Fibroblast of villous mesenchyme (primary cell): ENCODE measurements at regions not wholly inside any gene's neighbourhood (a gene's known extent, or its start where the extent isn't known, plus 50 kb on each side); places are given as distances from the start of the nearest gene placed in this dataset.

Experiments
- DNase-seq: peaks from one replicate; pipeline ENCODE4 v3.0.0-alpha.2; 2010; ENCODE audit warnings: low read depth
- H3K4me3 ChIP-seq: 2 replicates; pipeline ENCODE4 v1.5.1; 2011; ENCODE audit warnings: low read depth, mild to moderate bottlenecking, low read length
- TF ChIP-seq, protein P1 (sequence below): IDR thresholded peaks from 2 replicates; pipeline ENCODE4 v1.5.1; 2012; ENCODE audit warnings: low read depth, mild to moderate bottlenecking, low read length; ENCODE audit not compliant: insufficient read depth

DNA sequence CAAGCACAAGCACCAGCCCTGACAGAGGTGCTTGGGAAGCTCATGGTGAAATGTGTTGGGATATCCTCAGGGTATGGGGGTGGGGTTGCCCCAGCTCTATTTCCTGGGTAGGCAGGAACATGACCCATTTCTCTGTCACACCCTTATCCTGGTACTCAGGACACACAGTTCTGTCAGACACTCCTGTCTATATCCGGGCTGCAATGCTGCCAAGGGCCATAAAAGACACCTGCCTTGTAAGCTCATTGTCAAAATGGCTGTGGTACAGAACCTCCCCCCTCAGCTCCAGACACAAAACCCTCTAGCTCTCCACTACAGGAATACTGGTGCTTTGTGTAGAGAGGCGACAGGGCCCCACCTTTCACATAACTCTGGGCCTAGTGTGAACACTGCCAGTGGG, 636.7 kb downstream of the PLA2G4A start:
- no peak for DNase-seq
- H3K4me3 ChIP-seq = no peak overlapping the region
- TF ChIP-seq, protein P1, sequence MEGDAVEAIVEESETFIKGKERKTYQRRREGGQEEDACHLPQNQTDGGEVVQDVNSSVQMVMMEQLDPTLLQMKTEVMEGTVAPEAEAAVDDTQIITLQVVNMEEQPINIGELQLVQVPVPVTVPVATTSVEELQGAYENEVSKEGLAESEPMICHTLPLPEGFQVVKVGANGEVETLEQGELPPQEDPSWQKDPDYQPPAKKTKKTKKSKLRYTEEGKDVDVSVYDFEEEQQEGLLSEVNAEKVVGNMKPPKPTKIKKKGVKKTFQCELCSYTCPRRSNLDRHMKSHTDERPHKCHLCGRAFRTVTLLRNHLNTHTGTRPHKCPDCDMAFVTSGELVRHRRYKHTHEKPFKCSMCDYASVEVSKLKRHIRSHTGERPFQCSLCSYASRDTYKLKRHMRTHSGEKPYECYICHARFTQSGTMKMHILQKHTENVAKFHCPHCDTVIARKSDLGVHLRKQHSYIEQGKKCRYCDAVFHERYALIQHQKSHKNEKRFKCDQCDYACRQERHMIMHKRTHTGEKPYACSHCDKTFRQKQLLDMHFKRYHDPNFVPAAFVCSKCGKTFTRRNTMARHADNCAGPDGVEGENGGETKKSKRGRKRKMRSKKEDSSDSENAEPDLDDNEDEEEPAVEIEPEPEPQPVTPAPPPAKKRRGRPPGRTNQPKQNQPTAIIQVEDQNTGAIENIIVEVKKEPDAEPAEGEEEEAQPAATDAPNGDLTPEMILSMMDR = no peak

DNA sequence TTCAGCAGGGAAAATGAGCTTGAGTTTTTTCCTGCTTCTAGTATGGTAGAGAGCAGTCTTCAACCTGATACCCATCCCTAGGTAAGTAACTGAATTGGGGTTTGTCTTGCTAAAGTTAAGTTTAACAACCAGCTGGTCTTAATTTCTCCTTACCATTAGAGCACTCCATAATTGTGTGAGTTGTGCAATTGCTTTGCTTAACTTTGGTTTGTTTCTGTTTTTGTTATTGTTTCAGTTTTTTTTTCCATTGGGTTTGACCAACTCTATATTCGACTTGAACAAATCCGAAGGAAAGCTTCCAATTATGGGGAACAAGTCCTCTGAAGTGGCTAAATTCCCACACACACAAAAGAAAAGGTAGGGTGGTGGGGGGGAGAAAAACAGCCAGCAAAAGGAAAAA, 641.1 kb downstream of the PLA2G4A start:
- H3K4me3 ChIP-seq = no peak overlapping the region
- TF ChIP-seq, protein P1 = no peak
- no peak for DNase-seq

DNA sequence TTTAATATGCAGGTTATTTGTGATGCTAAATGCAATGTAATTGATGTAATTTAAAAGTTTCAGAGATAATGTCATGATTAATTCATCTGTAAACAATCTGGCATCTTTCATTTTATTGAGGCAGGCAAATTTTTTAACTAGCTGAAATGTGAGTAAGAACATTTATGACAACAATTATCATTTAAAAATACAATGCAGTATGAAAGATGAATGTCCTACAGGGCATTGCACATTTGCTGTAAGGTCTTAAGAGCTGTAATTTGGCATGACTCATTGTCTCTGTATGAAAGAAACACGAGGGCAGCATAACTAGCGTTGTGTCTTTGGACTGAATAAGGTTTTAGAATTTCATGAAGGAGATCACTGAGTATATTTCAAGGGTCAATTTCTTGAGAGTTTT, 642.8 kb downstream of the PLA2G4A start:
- TF ChIP-seq, protein P1 = no peak
- H3K4me3 ChIP-seq = no peak overlapping the region
- peak; percentile 4 for DNase-seq

DNA sequence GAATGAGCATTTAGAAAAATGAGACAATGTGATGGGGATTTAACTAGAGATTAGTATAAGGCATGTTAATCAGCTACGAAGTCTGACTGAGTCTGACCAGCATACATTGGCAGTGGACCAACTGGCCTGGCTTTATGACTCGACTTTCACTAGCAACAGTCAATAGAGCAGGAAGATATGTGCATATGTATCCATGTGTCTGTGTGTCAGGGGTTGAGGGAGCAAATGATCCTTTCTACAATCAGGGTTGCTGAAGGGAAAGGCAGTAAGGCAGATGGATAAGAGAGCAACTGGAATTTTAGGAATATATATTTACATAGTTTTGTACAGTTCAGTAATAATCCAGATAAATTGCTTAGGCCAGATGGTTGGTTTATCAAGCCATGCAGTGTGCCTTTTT, 645.6 kb downstream of the PLA2G4A start:
- no peak overlapping the region for H3K4me3 ChIP-seq
- DNase-seq = peak; percentile 12
- TF ChIP-seq, protein P1 = no peak

DNA sequence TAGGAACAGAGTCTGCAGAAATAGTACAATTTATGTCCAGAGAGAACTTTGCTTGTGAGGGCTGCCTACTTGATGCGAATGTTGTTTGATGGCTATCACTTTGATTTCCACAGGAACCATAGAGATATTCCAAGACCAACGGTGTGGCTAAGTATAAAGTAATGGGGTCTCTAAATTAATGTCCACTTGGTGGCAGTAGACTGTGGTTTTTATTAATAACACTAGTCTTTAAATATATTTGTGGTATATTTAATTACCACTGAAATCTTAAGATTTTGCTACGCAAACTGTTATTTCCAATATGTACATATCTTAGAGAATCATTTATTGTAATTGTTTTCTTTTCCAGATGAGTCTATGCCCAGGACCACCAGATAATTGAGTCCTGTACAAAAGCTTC, 647.9 kb downstream of the PLA2G4A start:
- no peak overlapping the region for H3K4me3 ChIP-seq
- no peak for DNase-seq
- TF ChIP-seq, protein P1 = no peak

DNA sequence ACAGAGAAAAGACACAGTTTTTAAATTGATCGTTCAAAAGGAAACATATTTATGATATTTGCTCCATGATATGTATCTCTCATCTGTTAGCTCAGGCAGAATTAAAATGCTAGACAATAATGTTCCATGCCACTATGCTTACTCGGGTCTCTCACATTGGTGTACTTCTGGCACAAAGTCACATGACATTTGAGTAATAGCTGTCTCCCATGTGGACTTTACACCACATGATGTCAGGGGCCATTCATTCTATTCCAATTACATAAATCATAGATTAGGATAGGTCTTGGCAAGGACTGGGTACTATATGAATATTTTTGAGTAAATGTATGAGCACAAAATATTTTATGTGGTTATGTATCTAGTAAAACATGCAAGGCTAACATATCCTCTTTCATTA, 648.4 kb downstream of the PLA2G4A start:
- no peak overlapping the region for H3K4me3 ChIP-seq
- TF ChIP-seq, protein P1 = no peak
- DNase-seq = no peak

DNA sequence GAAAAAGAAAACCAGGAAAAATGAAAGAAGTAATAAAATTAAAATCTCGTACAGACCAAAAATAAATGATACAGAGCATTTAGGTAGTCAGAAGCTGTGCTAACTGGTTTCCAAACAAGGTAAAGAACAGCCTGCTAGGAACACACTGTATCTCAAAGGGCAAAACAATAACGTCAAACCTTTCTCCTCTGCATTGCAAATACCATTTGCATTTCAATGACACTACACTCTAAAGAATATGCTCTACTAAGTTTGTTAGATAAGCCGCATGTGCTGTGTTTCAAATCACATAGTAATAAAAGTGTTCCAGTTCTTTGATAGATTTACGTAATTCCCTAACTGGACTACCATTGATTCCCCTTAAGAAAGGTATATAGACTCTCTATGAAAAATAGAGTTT, 648.8 kb downstream of the PLA2G4A start:
- TF ChIP-seq, protein P1 = no peak
- H3K4me3 ChIP-seq = no peak overlapping the region
- no peak for DNase-seq
